SK-N-MC (cell line): ENCODE measurements at regions not wholly inside any gene's neighbourhood (a gene's known extent, or its start where the extent isn't known, plus 50 kb on each side); places are given as distances from the start of the nearest gene placed in this dataset.

Experiments used
- EZH2 ChIP-seq: fragments of 200-600 bp; sonication (generic); IDR thresholded peaks from one replicate; pipeline ENCODE4 v1.6.1; 2017; ENCODE audit warnings: antibody characterized with exemption
- FOXP2 ChIP-seq: optimal IDR thresholded peaks from 2 replicates; pipeline ENCODE3; 2011; ENCODE audit warnings: mild to moderate bottlenecking, moderate library complexity; ENCODE audit not compliant: insufficient read depth; ENCODE audit errors: extremely low read length, control extremely low read depth
- POLR2AphosphoS5 ChIP-seq: IDR thresholded peaks from 2 replicates; pipeline ENCODE4 v1.6.1; 2012; ENCODE audit warnings: mild to moderate bottlenecking, low read depth, low read length, borderline replicate concordance

- TF ChIP-seq EZH2 (no peak), POLR2AphosphoS5 (no peak), FOXP2 (no peak)
These were observed 83.6 kb upstream of the NCKAP5 start for GRCh38 chr2:133651861-133652260.
